H1 (cell line): ENCODE measurements at regions not wholly inside any gene's neighbourhood (a gene's known extent, or its start where the extent isn't known, plus 50 kb on each side); places are given as distances from the start of the nearest gene placed in this dataset.
A peak's percentile ranks its signal among the peaks of the same experiment; 100 is the strongest.

Experiments
- CTCF ChIA-PET: fragments of 300-600 bp; sonication (Branson Sonifier 250); formaldehyde crosslinking; loops from one replicate; lab custom pipeline; 2021; ENCODE audit not compliant: partially characterized antibody; lab: Charles Lee
- POLR2A ChIA-PET: fragments of 300-600 bp; sonication (Branson Sonifier 250); formaldehyde crosslinking; loops from one replicate; lab custom pipeline; 2021; ENCODE audit warnings: inconsistent platforms; ENCODE audit not compliant: partially characterized antibody; lab: Charles Lee
- DNase-seq, 2 experiments: peaks; one replicate each; pipeline versions ENCODE4 v3.0.0 to v3.0.0-alpha.2; 2010 to 2022; ENCODE audit warnings: low spot score in 2 of 2, low read depth in 1 of 2, mixed read lengths in 1 of 2
- FAIRE-seq: peaks from 2 replicates; lab custom pipeline; 2011; peaks lifted over from hg19 to GRCh38; lab: Jason Lieb, UNC
- H2AFZ ChIP-seq: 2 replicates; pipeline ENCODE4 v1.8.1; 2012; ENCODE audit warnings: low read length, inconsistent platforms
- H2AK5ac ChIP-seq: 2 replicates; pipeline ENCODE4 v1.6.1; 2013; ENCODE audit warnings: low read depth, low read length
- H2BK120ac ChIP-seq: replicated peaks from 2 replicates; pipeline ENCODE3; 2013; ENCODE audit warnings: low read depth, low read length, inconsistent platforms
- H2BK12ac ChIP-seq: 2 replicates; pipeline ENCODE4 v1.6.1; 2013; ENCODE audit warnings: low read depth, low read length
- H2BK15ac ChIP-seq: 2 replicates; pipeline ENCODE4 v1.6.1; 2013; ENCODE audit warnings: low read length
- H2BK20ac ChIP-seq: 2 replicates; pipeline ENCODE4 v1.6.1; 2013; ENCODE audit warnings: low read length
- H2BK5ac ChIP-seq: 2 replicates; pipeline ENCODE4 v1.6.1; 2013; ENCODE audit warnings: low read depth, low read length
- H3K14ac ChIP-seq: 2 replicates; pipeline ENCODE4 v1.6.1; 2013; ENCODE audit warnings: inconsistent platforms; ENCODE audit not compliant: insufficient read length
- H3K18ac ChIP-seq: 2 replicates; pipeline ENCODE4 v1.6.1; 2013; ENCODE audit warnings: low read length; ENCODE audit errors: extremely low read depth
- H3K23ac ChIP-seq: 2 replicates; pipeline ENCODE4 v1.6.1; 2013; ENCODE audit warnings: inconsistent platforms; ENCODE audit not compliant: insufficient read length
- H3K23me2 ChIP-seq: 2 replicates; pipeline ENCODE4 v1.6.1; 2013; ENCODE audit warnings: low read depth, low read length
- H3K27ac ChIP-seq: 2 replicates; pipeline ENCODE4 v1.6.1; 2011; ENCODE audit warnings: low read depth, low read length, inconsistent platforms
- H3K27me3 ChIP-seq, 4 experiments: replicated peaks in 1 of 4; 1 replicate in 1 of 4; 2 replicates in 3 of 4; pipeline versions ENCODE4 v1.6.1 to v1.8.1; 2011 to 2013; ENCODE audit warnings: low read length in 3 of 4, mild to moderate bottlenecking in 3 of 4, inconsistent platforms in 2 of 4, mixed read lengths in 2 of 4, moderate library complexity in 1 of 4; ENCODE audit not compliant: control insufficient read depth in 3 of 4, insufficient read depth in 3 of 4; ENCODE audit errors: extremely low read depth in 1 of 4
- H3K36me3 ChIP-seq, 4 experiments: 2 replicates each; pipeline versions ENCODE4 v1.6.1 to v1.8.1; 2011 to 2013; ENCODE audit warnings: mild to moderate bottlenecking in 4 of 4, low read length in 3 of 4, moderate library complexity in 2 of 4, control low read depth in 1 of 4, inconsistent platforms in 1 of 4; ENCODE audit not compliant: insufficient read depth in 4 of 4, control insufficient read depth in 2 of 4
- H3K4ac ChIP-seq: replicated peaks from 2 replicates; pipeline ENCODE3; 2013; ENCODE audit warnings: low read length, low read depth, mixed read lengths, inconsistent platforms; ENCODE audit not compliant: insufficient read length
- H3K4me1 ChIP-seq, 4 experiments: replicated peaks in 1 of 4; 1 replicate in 1 of 4; 2 replicates in 3 of 4; pipeline versions ENCODE4 v1.6.1 to v1.8.1; 2011 to 2013; ENCODE audit warnings: low read length in 3 of 4, inconsistent platforms in 2 of 4, mixed read lengths in 1 of 4; ENCODE audit not compliant: insufficient read depth in 4 of 4, control insufficient read depth in 3 of 4
- H3K4me2 ChIP-seq, 2 experiments: 2 replicates each; pipeline versions ENCODE4 v1.6.1 to v1.8.1; 2011 to 2013; ENCODE audit warnings: low read depth in 2 of 2, low read length in 2 of 2, control low read depth in 1 of 2, inconsistent platforms in 1 of 2, mild to moderate bottlenecking in 1 of 2; ENCODE audit not compliant: insufficient read depth in 1 of 2
- H3K4me3 ChIP-seq, 4 experiments: fragments of 200-600, 300-600 bp in 1 of 4; sonication (generic), shearing (Covaris generic), sonication (Bioruptor Twin) in 1 of 4; 2 replicates each; pipeline versions ENCODE4 v1.5.1 to v1.8.1; 2011 to 2016; ENCODE audit warnings: low read length in 4 of 4, low read depth in 3 of 4, control low read depth in 2 of 4, inconsistent platforms in 2 of 4, mild to moderate bottlenecking in 2 of 4, mixed read lengths in 1 of 4, moderate library complexity in 1 of 4; ENCODE audit not compliant: insufficient read depth in 2 of 4; ENCODE audit errors: extremely low read depth in 1 of 4
- H3K56ac ChIP-seq: replicated peaks from 2 replicates; pipeline ENCODE3; 2013; ENCODE audit warnings: low read depth, mild to moderate bottlenecking, mixed read lengths, low read length, inconsistent platforms; ENCODE audit not compliant: insufficient read length
- H3K79me1 ChIP-seq: 2 replicates; pipeline ENCODE4 v1.6.1; 2013; ENCODE audit warnings: low read depth, low read length, control low read depth
- H3K79me2 ChIP-seq, 2 experiments: 2 replicates each; pipeline versions ENCODE4 v1.6.1 to v1.8.1; 2012 to 2013; ENCODE audit warnings: low read length in 2 of 2, mild to moderate bottlenecking in 2 of 2, inconsistent platforms in 1 of 2; ENCODE audit not compliant: insufficient read depth in 2 of 2, control insufficient read depth in 1 of 2
- H3K9ac ChIP-seq, 4 experiments: replicated peaks in 1 of 4; 1 replicate in 1 of 4; 2 replicates in 3 of 4; pipeline versions ENCODE4 v1.6.1 to v1.8.1; 2011 to 2013; ENCODE audit warnings: low read depth in 3 of 4, low read length in 3 of 4, control low read depth in 2 of 4, mild to moderate bottlenecking in 2 of 4, moderate library complexity in 2 of 4, inconsistent platforms in 1 of 4; ENCODE audit errors: extremely low read depth in 1 of 4
- H3K9me3 ChIP-seq, 2 experiments: 2 replicates each; pipeline versions ENCODE4 v1.6.1 to v1.8.1; 2012 to 2013; ENCODE audit warnings: mild to moderate bottlenecking in 2 of 2, moderate library complexity in 2 of 2, control low read depth in 1 of 2, inconsistent platforms in 1 of 2, low read depth in 1 of 2, low read length in 1 of 2, mixed read lengths in 1 of 2; ENCODE audit not compliant: insufficient read depth in 2 of 2
- H4K20me1 ChIP-seq, 2 experiments: replicated peaks in 1 of 2; 2 replicates each; pipeline versions ENCODE3 to v1.8.1; 2011 to 2013; ENCODE audit warnings: inconsistent platforms in 2 of 2, low read length in 2 of 2, mild to moderate bottlenecking in 1 of 2; ENCODE audit not compliant: insufficient read depth in 2 of 2, control insufficient read depth in 1 of 2
- H4K5ac ChIP-seq: 2 replicates; pipeline ENCODE4 v1.6.1; 2013; ENCODE audit warnings: low read length, low read depth, mixed read lengths, inconsistent platforms; ENCODE audit not compliant: insufficient read length
- H4K8ac ChIP-seq: 2 replicates; pipeline ENCODE4 v1.8.0; 2013; ENCODE audit warnings: mild to moderate bottlenecking, moderate library complexity, low read length, inconsistent platforms; ENCODE audit not compliant: insufficient read depth; ENCODE audit errors: extremely low read depth
- H4K91ac ChIP-seq: replicated peaks from 2 replicates; pipeline ENCODE3; 2013; ENCODE audit warnings: low read length, mixed read lengths, inconsistent platforms; ENCODE audit not compliant: insufficient read length
- BACH1 ChIP-seq: IDR thresholded peaks from 2 replicates; pipeline ENCODE4 v1.6.1; 2012; ENCODE audit warnings: low read length, improper control_type of control experiment
- BCL11A ChIP-seq, 2 experiments: IDR thresholded peaks; one replicate each; pipeline ENCODE4 v1.6.1; 2011; ENCODE audit warnings: low read depth in 2 of 2, low read length in 2 of 2, mild to moderate bottlenecking in 2 of 2
- BRCA1 ChIP-seq: IDR thresholded peaks from 2 replicates; pipeline ENCODE4 v1.6.1; 2012; ENCODE audit warnings: low read depth, low read length, improper control_type of control experiment
- CBX8 ChIP-seq: fragments of 300-800, 300-1000 bp; sonication (generic); IDR thresholded peaks from 2 replicates; pipeline ENCODE4 v1.7.1; 2016; ENCODE audit warnings: low read depth, low read length, borderline replicate concordance
- CHD1 ChIP-seq: IDR thresholded peaks from 2 replicates; pipeline ENCODE4 v1.6.1; 2012; ENCODE audit warnings: low read depth, low read length, improper control_type of control experiment
- GABPA ChIP-seq: IDR thresholded peaks from 2 replicates; pipeline ENCODE4 v1.6.1; 2011; ENCODE audit warnings: mild to moderate bottlenecking, low read length, moderate library complexity, borderline replicate concordance; ENCODE audit not compliant: insufficient read depth
- HDAC6 ChIP-seq: IDR thresholded peaks from one replicate; pipeline ENCODE4 v1.7.1; 2012; ENCODE audit warnings: low read depth, mild to moderate bottlenecking, inconsistent platforms, low read length, moderate library complexity
- KDM1A ChIP-seq: fragments of 200-600, 300-600 bp; sonication (generic); IDR thresholded peaks from 2 replicates; pipeline ENCODE4 v1.7.1; 2016; ENCODE audit warnings: mild to moderate bottlenecking, low read length, borderline replicate concordance
- RNF2 ChIP-seq: fragments of 200-900, 300-1000 bp; sonication (generic); IDR thresholded peaks from 2 replicates; pipeline ENCODE4 v1.7.1; 2016; ENCODE audit warnings: borderline replicate concordance, low read depth, mild to moderate bottlenecking, antibody characterized with exemption, low read length; ENCODE audit not compliant: poor library complexity, severe bottlenecking; ENCODE audit errors: missing control alignments
- SIN3A ChIP-seq, 2 experiments: IDR thresholded peaks in 1 of 2; conservative IDR thresholded peaks in 1 of 2; 2 replicates each; pipeline ENCODE4 v1.6.1; 2011 to 2012; ENCODE audit warnings: low read length in 2 of 2, improper control_type of control experiment in 1 of 2, low read depth in 1 of 2, mild to moderate bottlenecking in 1 of 2
- TAF7 ChIP-seq: optimal IDR thresholded peaks from 2 replicates; pipeline ENCODE3; 2011; ENCODE audit warnings: low read depth, mild to moderate bottlenecking, inconsistent platforms, low read length, moderate library complexity, borderline replicate concordance
- TBP ChIP-seq: IDR thresholded peaks from 2 replicates; pipeline ENCODE4 v1.6.1; 2011; ENCODE audit warnings: low read depth, low read length, improper control_type of control experiment

DNA sequence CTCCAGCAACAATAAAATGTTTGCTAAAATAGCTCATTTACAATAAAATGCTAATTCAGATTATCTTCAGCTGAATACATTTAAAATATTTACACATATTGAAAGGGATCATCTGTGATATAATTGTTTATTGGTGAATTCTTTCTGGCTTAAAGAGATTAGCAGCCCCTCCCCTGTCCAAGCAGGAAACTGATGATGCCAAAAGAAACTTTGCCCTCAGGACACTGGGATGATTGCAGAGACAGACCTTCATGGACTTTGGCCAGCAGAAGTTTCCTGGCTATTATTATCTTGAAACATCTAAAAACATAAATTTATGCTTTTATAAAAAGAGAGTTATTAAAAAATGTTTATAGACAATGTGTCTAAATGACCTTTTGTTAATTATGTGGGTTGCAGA is 764.9 kb upstream of the MBL2 start:
- H2BK12ac ChIP-seq, result no peak overlapping the region
- H3K9ac ChIP-seq, result no peak overlapping the region
- no peak overlapping the region for H4K91ac ChIP-seq
- no peak for DNase-seq
- H3K23ac ChIP-seq, result no peak overlapping the region
- H3K4me1 ChIP-seq, result no peaks in the 10 kb centered on the region
- no peak overlapping the region for H3K14ac ChIP-seq
- H3K27me3 ChIP-seq, result no peaks in the 10 kb centered on the region
- H2BK15ac ChIP-seq, result no peak overlapping the region
- H2BK5ac ChIP-seq, result no peak overlapping the region
- no peaks in the 10 kb centered on the region for H3K36me3 ChIP-seq
- no peaks in the 10 kb centered on the region for H3K23me2 ChIP-seq
- H3K27ac ChIP-seq, result no peak overlapping the region
- H4K5ac ChIP-seq, result no peak overlapping the region
- no peak overlapping the region for H3K18ac ChIP-seq
- POLR2A ChIA-PET, result no interaction called here
- no peaks in the 10 kb centered on the region for H3K9me3 ChIP-seq
- H2BK20ac ChIP-seq, result no peak overlapping the region
- no peak overlapping the region for H2AFZ ChIP-seq
- H3K4me3 ChIP-seq, result no peak overlapping the region
- no peak overlapping the region for H3K4ac ChIP-seq
- TF ChIP-seq TAF7 (no peak), GABPA (no peak), BACH1 (no peak), SIN3A (conservative IDR thresholded peaks at IDR 0.05 in 1 of 2, IDR thresholded peaks at IDR 0.05 in 1 of 2; ENCODE audit: low read depth in 1 of 2, low read length in 2 of 2) (no peak), KDM1A (no peak), RNF2 (no peak), BRCA1 (no peak), BCL11A (IDR thresholded peaks at IDR 0.05; ENCODE audit: low read depth in 2 of 2, low read length in 2 of 2) (no peak), CHD1 (no peak), HDAC6 (no peak), CBX8 (no peak), TBP (no peak)
- TF ChIP-seq, all 59 proteins: peak for 0
- Histone ChIP-seq H3K79me2 (no peaks in the 10 kb centered on the region), H4K8ac (no peak overlapping the region), H4K20me1 (no peaks in the 10 kb centered on the region), H3K79me1 (no peaks in the 10 kb centered on the region), H2AK5ac (no peak overlapping the region), H2BK120ac (no peak overlapping the region), H3K4me2 (no peak overlapping the region), H3K56ac (no peak overlapping the region)
- peak; percentile 7 for FAIRE-seq
- CTCF ChIA-PET, result no interaction called here
